Sigmoid colon (tissue), 6 donors: ENCODE measurements at regions not wholly inside any gene's neighbourhood (a gene's known extent, or its start where the extent isn't known, plus 50 kb on each side); places are given as distances from the start of the nearest gene placed in this dataset.

Experiments used
- DNase-seq: peaks from one replicate; pipeline ENCODE4 v3.0.0-alpha.2; 2019
- H3K27ac ChIP-seq, 4 donors: fragments of 200-600 bp; sonication (generic); one replicate each; pipeline ENCODE4 v1.5.1; 2016 to 2019; ENCODE audit warnings: mild to moderate bottlenecking in 1 of 4
- H3K27me3 ChIP-seq, 3 donors: fragments of 200-600 bp; sonication (generic); one replicate each; pipeline ENCODE4 v1.5.1; 2019; ENCODE audit warnings: mild to moderate bottlenecking in 1 of 3
- H3K36me3 ChIP-seq, 4 donors: fragments of 200-600 bp; sonication (generic); one replicate each; pipeline ENCODE4 v1.5.1; 2016 to 2019
- H3K4me1 ChIP-seq, 4 donors: fragments of 200-600 bp; sonication (generic); one replicate each; pipeline ENCODE4 v1.5.1; 2017 to 2019
- H3K4me3 ChIP-seq, 4 donors: fragments of 200-600 bp; sonication (generic); one replicate each; pipeline ENCODE4 v1.5.1; 2017 to 2019; ENCODE audit warnings: mild to moderate bottlenecking in 2 of 4, moderate library complexity in 1 of 4
- H3K9me3 ChIP-seq, 4 donors: fragments of 200-600 bp in 3 of 4; sonication (generic) in 3 of 4; one replicate each; pipeline versions ENCODE4 v1.5.1 to v1.6.1; 2013 to 2019
- CTCF ChIP-seq, 4 experiments: fragments of 450-650 bp in 3 of 4; fragments of 200-600 bp in 1 of 4; IDR thresholded peaks; one replicate each; pipeline ENCODE4 v1.5.1; 2016 to 2019; ENCODE audit warnings: antibody characterized with exemption in 4 of 4, mild to moderate bottlenecking in 3 of 4, moderate library complexity in 2 of 4
- EP300 ChIP-seq, 4 donors: sonication (generic); formaldehyde crosslinking; IDR thresholded peaks; one replicate each; pipeline ENCODE4 v1.6.1; 2017; ENCODE audit warnings: antibody characterized with exemption in 4 of 4
- POLR2A ChIP-seq, 2 donors: fragments of 450-650 bp; IDR thresholded peaks; one replicate each; pipeline ENCODE4 v1.6.1; 2016; ENCODE audit warnings: antibody characterized with exemption in 2 of 2, mild to moderate bottlenecking in 2 of 2, moderate library complexity in 2 of 2
- POLR2AphosphoS5 ChIP-seq, 4 donors: sonication (generic); formaldehyde crosslinking; IDR thresholded peaks; one replicate each; pipeline ENCODE4 v1.6.1; 2017; ENCODE audit warnings: antibody characterized with exemption in 4 of 4
- WGBS, 2 donors: extraction: QIAGEN DNeasy Blood & Tissue Kit; methylation state at CpG; one replicate each; pipeline ENCODE4 v1.1.7; 2013; 5-methylcytosine and 5-hydroxymethylcytosine counted together
- intact Hi-C: fragments of 100-400 bp; cut with DNase I; formaldehyde crosslinking; loops from one replicate; pipeline ENCODE4 v1.15.1; 2023
- donor health status: healthy with polysubstance abuse.
- donor health status: healthy.

GRCh38 chr10:3672220-3672619, 112.8 kb downstream of the KLF6 start:
- Histone ChIP-seq H3K36me3 (no peaks in the 10 kb centered on the region), H3K27me3 (no peaks in the 10 kb centered on the region), H3K9me3 (no peaks in the 10 kb centered on the region), H3K4me1 (no peaks in the 10 kb centered on the region), H3K4me3 (no peak overlapping the region), H3K27ac (no peak overlapping the region)
- TF ChIP-seq POLR2AphosphoS5 (IDR thresholded peaks at IDR 0.05): no peak
- no peak for TF ChIP-seq EP300 (IDR thresholded peaks at IDR 0.05)
- TF ChIP-seq POLR2A (IDR thresholded peaks at IDR 0.05): no peak
- no peak for TF ChIP-seq CTCF (IDR thresholded peaks at IDR 0.05)
- intact Hi-C loops: no loop called here
- DNase-seq: no peak
- WGBS, 2 donors: 87% methylated on average over 5 of the region's 5 CpGs

GRCh38 chr10:3671386-3671955, 113.5 kb downstream of the KLF6 start:
- no peak for TF ChIP-seq POLR2AphosphoS5 (IDR thresholded peaks at IDR 0.05)
- TF ChIP-seq POLR2A (IDR thresholded peaks at IDR 0.05): no peak
- TF ChIP-seq EP300 (IDR thresholded peaks at IDR 0.05): no peak
- no peak for TF ChIP-seq CTCF (IDR thresholded peaks at IDR 0.05)
- WGBS, 2 donors: 82 to 88% methylated on average over 13 of the region's 13 CpGs
- no peaks in the 10 kb centered on the region for H3K4me1 ChIP-seq
- no peaks in the 10 kb centered on the region for H3K36me3 ChIP-seq
- no peak overlapping the region for H3K4me3 ChIP-seq
- H3K27ac ChIP-seq: no peak overlapping the region
- intact Hi-C loops: no loop called here
- H3K27me3 ChIP-seq: no peaks in the 10 kb centered on the region
- no peak for DNase-seq
- H3K9me3 ChIP-seq: no peaks in the 10 kb centered on the region

- no peak for DNase-seq
- H3K27ac ChIP-seq: no peak overlapping the region
- H3K4me1 ChIP-seq: no peaks in the 10 kb centered on the region
- no peaks in the 10 kb centered on the region for H3K36me3 ChIP-seq
- H3K4me3 ChIP-seq: no peak overlapping the region
- 60 to 75% methylated on average over 4 of the region's 4 CpGs for WGBS, 2 donors
- H3K27me3 ChIP-seq: no peaks in the 10 kb centered on the region
- TF ChIP-seq CTCF (IDR thresholded peaks at IDR 0.05) (no peak), POLR2A (IDR thresholded peaks at IDR 0.05) (no peak), EP300 (IDR thresholded peaks at IDR 0.05) (no peak), POLR2AphosphoS5 (IDR thresholded peaks at IDR 0.05) (no peak)
- H3K9me3 ChIP-seq: no peaks in the 10 kb centered on the region
- intact Hi-C loops: no loop called here
These were observed 116.1 kb downstream of the KLF6 start for GRCh38 chr10:3668966-3669330.

- TF ChIP-seq POLR2AphosphoS5 (IDR thresholded peaks at IDR 0.05) (no peak), POLR2A (IDR thresholded peaks at IDR 0.05) (no peak), EP300 (IDR thresholded peaks at IDR 0.05) (no peak), CTCF (IDR thresholded peaks at IDR 0.05) (no peak)
- 24 to 26% methylated on average over 21 of the region's 21 CpGs for WGBS, 2 donors
- H3K4me1 ChIP-seq: no peaks in the 10 kb centered on the region
- H3K27me3 ChIP-seq: no peaks in the 10 kb centered on the region
- DNase-seq: no peak
- no peak overlapping the region for H3K27ac ChIP-seq
- no peak overlapping the region for H3K4me3 ChIP-seq
- no peaks in the 10 kb centered on the region for H3K36me3 ChIP-seq
- H3K9me3 ChIP-seq: no peaks in the 10 kb centered on the region
- intact Hi-C loops: no loop called here
These were observed 116.6 kb downstream of the KLF6 start for GRCh38 chr10:3668276-3668965.
